Activated CD8-positive, alpha-beta memory T cell treated with anti-CD3 and anti-CD28 coated beads, Interleukin-2, amount 50 U/mL, for 48 hours (primary cell): ENCODE measurements at regions not wholly inside any gene's neighbourhood (a gene's known extent, or its start where the extent isn't known, plus 50 kb on each side); places are given as distances from the start of the nearest gene placed in this dataset.
A peak's percentile ranks its signal among the peaks of the same experiment; 100 is the strongest.
"Not testable (repeated sequence)": the region's sequence is repeated elsewhere in the genome, so short reads cannot be mapped to it uniquely, and the experiment has no call there.

Source experiments
- DNase-seq: peaks from one replicate; pipeline ENCODE4 v3.0.0-alpha.2; 2020

GRCh38 chr2:9708683-9709538 lies 78.1 kb upstream of the YWHAQ start:
- DNase-seq = peak; percentile 74

- DNase-seq = peak; percentile 62
Measured at GRCh38 chr2:9709539-9710285, 78.9 kb upstream of the YWHAQ start.

GRCh38 chr2:9710311-9710710 lies 79.5 kb upstream of the YWHAQ start:
- no peak for DNase-seq

DNA sequence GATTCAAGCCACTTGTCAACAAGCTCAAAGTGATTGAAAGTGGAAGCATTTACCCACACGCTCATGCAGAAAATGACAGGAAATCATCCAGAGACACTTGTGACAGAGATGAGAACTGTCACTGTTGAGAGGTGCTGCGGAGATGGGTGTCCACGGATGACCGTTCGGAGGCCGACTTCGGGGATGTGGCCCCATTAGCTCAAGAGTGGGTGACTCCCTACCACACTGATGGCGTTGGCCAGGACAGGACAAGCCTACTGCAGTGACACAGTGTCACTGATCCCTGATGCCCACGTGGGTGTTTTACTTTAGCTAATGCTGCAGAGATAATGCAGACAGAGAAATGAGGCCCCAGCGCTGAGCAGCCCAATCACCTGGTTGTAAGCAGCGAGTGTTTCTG lies 81.5 kb upstream of the YWHAQ start:
- no peak for DNase-seq

GRCh38 chr2:9714630-9715214 lies 83.9 kb upstream of the YWHAQ start:
- DNase-seq = no peak

DNA sequence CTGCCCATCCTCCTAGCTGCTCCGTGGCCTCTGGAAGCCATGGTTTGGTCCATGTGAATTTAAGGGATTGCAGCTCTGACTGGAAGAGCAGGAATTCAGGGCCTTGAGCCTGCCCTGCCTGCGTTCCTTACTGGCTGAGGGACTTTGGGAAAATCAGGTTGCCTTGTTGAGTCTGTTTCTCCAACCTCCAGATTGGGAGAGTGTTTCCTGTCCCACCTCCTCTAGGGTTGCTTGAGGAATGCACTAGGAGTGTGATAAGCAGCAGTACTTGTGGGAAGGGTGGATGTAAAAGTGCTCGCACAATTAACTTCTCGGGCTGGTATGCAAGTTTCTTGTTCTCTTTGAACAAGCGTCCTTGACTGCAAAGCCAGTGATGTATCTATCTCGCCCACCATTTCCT lies 84.4 kb upstream of the YWHAQ start:
- DNase-seq = no peak

DNA sequence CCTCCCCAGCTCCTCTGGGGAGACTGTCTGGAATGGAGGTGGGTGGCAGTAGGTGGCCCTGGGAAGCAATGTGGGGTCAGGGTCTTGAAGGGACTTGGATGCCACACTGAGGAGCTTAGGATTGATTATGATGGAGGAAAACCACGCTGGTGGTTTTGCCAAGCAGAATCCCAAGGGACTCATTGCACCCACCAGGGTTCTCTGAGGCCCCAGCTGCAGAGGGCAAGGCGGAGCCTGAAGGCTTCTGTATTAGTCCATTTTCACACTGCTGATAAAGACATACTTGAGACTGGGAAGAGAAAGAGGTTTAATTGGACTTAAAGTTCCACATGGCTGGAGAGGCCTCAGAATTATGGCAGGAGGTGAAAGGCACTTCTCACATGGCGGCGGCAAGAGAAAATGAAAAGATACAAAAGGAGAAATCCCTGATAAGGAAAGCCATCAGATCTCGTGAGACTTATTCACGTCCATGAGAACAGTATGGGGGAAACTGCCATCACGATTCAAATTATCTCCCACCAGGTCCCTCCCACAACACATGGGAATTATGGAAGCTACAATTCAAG lies 87.2 kb upstream of the YWHAQ start:
- DNase-seq = no peak

DNA sequence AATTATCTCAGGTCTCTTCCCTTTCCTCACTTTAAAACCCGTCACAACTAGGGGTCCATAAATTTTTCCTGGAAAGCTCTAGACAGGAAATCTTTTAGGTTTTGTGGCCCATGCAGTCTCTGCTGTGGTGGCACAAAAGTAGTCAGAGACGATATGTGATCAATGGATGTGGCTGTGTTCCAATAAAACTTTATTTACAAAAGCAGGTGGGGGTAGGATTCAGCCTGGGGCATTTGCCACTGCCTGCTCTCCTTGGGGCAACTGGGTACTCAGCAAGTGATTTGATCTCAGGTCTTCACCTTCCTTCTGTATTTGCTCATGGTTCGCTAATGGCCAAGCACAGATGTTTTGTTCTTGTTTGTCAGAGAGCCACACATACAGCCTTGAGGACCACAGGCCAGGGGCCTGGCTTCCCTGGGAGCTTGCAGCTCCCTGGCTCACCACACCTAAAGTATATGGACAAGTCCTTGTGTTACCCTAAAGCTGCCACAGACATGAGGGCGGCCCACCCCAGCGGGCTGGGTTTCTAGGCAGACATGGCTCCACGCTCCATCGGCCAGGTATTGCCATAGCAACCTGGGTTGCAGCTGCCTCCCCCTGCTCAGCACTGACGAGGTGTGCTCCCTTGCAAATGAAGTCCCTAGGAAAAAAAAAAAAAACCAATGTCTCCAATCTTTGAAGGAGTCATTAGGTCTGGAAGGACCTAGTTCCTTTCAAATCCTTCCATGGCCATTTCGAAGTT lies 89.7 kb upstream of the YWHAQ start:
- no peak for DNase-seq

GRCh38 chr2:9721344-9721743 lies 90.5 kb upstream of the YWHAQ start:
- DNase-seq = no peak

DNA sequence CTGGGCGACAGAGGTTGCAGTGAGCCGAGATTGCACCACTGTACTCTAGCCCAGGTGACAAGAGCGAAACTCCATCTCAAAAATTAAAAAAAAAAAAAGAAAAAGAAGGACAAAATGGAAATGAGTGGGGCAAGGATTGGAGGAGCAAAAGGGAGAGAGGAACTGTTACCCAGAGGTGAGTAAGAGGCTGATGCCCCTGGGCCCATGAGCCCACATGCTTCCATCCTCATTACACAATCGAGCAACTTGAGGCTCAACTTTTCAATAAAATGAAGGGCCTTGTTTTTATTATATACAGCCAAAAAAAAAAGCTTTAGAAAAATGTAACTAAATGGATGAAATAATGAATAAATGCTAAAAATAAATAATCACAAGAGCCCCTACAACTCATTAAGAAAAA lies 91.7 kb upstream of the YWHAQ start:
- no peak for DNase-seq

GRCh38 chr2:9724565-9724964 lies 93.8 kb upstream of the YWHAQ start:
- DNase-seq = no peak

- DNase-seq = no peak
Measured at GRCh38 chr2:9725106-9725505, 94.3 kb upstream of the YWHAQ start.

- not testable (repeated sequence) for DNase-seq
Measured at GRCh38 chr2:9726016-9726415, 95.2 kb upstream of the YWHAQ start.

GRCh38 chr2:9730523-9730922 lies 99.7 kb upstream of the YWHAQ start:
- not testable (repeated sequence) for DNase-seq

DNA sequence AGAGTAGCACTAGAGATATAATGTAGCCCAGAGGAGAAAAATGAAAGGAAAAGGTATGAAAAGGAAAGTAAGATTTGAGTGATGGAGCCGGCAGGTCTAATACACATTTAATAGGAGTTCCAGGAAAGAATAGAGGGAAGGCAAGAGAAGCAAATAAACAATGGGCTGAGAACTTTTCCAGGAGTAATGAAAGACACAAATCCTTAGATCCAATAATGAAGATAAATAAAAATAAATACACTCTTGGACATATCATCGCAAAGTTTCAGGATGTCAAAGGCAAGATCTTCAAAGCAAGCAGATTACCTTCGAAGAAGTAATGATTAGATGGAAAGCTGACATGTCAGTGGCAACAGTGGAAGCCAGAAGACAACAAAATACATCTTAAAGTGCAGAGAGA lies 102.0 kb upstream of the YWHAQ start:
- no peak for DNase-seq

DNA sequence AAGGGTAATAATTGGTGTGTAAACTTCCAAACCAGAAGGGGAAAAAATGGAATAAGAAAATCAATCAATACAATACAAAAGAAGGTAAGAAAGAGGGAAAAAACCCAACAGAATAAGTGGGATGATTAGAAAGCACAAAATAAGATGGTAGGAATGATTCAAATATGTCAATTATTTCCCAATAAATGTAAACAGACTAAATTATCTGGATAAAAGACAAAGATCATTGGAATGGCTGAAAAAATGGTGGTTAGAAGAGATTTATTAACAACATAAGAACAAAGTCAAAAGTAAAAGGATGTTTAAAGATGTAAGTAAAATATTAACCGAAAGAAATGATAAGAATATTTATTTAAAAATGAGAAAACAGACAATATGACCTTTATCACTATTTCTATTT lies 103.5 kb upstream of the YWHAQ start:
- no peak for DNase-seq

GRCh38 chr2:9735335-9735734 lies 104.5 kb upstream of the YWHAQ start:
- no peak for DNase-seq

- DNase-seq = no peak
Measured at GRCh38 chr2:9736021-9736420, 105.2 kb upstream of the YWHAQ start.

DNA sequence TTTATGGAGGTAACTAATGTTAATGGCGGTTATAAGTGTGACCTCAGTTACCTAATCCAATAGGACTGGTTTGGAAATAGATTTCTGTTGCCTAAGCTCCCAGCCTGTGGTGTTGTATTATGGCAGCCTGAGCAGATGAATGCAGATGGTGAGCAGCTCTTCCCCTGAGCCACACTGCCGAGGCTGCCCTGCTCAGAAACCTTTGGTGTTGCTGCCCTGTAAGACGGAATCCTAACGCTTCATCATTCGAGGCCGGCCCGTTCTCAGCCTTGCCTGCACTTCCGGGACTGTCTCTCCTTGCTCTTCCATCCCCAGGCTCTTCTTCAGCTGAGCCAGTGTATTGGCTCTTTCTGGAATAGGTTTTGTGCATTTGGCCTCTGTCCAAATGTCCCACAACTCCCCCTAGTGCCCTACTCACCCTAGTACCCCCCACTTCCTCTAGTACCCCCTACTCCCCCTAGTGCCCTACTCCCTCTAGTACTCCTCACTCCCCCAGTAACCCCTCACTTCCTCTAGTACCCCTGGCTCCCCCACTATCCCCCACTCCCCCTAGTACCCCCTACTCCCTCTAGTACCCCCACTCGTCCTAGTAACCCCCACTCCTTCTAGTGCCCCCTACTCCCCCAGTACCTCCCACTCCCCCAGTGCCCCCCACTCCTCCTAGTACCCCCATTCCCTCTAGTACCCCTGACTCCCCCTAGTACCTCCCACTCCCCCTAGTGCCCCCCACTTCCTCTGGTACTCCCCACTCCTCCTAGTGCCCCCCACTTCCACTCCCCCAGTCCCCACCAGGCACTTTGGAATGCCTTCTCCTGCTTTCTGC lies 106.0 kb upstream of the TAF1B start:
- DNase-seq = no peak

GRCh38 chr2:9738062-9738461 lies 105.2 kb upstream of the TAF1B start:
- DNase-seq = no peak

GRCh38 chr2:9738535-9739496 lies 104.5 kb upstream of the TAF1B start:
- peak; percentile 67 for DNase-seq
